BJ (cell line): ENCODE measurements at regions not wholly inside any gene's neighbourhood (a gene's known extent, or its start where the extent isn't known, plus 50 kb on each side); places are given as distances from the start of the nearest gene placed in this dataset.

Source experiments
- CTCF ChIA-PET: fragments of 350-600 bp; formaldehyde crosslinking; extraction: SDS; loops from one replicate; lab custom pipeline; 2021; ENCODE audit warnings: antibody characterized with exemption, inconsistent platforms; lab: Yijun Ruan, JAX
- POLR2A ChIA-PET: fragments of 300-600 bp; sonication (Branson Sonifier 250); formaldehyde crosslinking; extraction: SDS; loops from one replicate; lab custom pipeline; 2021; ENCODE audit warnings: antibody characterized with exemption; lab: Charles Lee
- DNase-seq: peaks from one replicate; pipeline ENCODE4 v3.0.0-alpha.2; 2011; ENCODE audit warnings: low read depth
- H3K27me3 ChIP-seq: 2 replicates; pipeline ENCODE4 v1.6.0; 2011; ENCODE audit warnings: low read length; ENCODE audit not compliant: control insufficient read depth, insufficient read depth
- H3K36me3 ChIP-seq: 2 replicates; pipeline ENCODE4 v1.5.1; 2011; ENCODE audit warnings: low read length; ENCODE audit not compliant: control insufficient read depth, insufficient read depth
- H3K4me3 ChIP-seq: 2 replicates; pipeline ENCODE4 v1.5.1; 2011; ENCODE audit warnings: low read depth, mild to moderate bottlenecking, control low read depth, low read length
- TF ChIP-seq, protein P1 (sequence below): IDR thresholded peaks from 2 replicates; pipeline ENCODE4 v1.5.1; 2011; ENCODE audit warnings: low read depth, mild to moderate bottlenecking, control low read depth, inconsistent platforms, low read length, moderate library complexity; ENCODE audit not compliant: insufficient read depth

- TF ChIP-seq, protein P1, sequence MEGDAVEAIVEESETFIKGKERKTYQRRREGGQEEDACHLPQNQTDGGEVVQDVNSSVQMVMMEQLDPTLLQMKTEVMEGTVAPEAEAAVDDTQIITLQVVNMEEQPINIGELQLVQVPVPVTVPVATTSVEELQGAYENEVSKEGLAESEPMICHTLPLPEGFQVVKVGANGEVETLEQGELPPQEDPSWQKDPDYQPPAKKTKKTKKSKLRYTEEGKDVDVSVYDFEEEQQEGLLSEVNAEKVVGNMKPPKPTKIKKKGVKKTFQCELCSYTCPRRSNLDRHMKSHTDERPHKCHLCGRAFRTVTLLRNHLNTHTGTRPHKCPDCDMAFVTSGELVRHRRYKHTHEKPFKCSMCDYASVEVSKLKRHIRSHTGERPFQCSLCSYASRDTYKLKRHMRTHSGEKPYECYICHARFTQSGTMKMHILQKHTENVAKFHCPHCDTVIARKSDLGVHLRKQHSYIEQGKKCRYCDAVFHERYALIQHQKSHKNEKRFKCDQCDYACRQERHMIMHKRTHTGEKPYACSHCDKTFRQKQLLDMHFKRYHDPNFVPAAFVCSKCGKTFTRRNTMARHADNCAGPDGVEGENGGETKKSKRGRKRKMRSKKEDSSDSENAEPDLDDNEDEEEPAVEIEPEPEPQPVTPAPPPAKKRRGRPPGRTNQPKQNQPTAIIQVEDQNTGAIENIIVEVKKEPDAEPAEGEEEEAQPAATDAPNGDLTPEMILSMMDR: no peak
Measured at GRCh38 chr5:105821800-105822199, 1848.9 kb downstream of the EFNA5 start.

GRCh38 chr5:105817914-105818313 lies 1852.8 kb downstream of the EFNA5 start:
- no peak overlapping the region for H3K4me3 ChIP-seq
- no peaks in the 10 kb centered on the region for H3K36me3 ChIP-seq
- TF ChIP-seq, protein P1: no peak
- no peaks in the 10 kb centered on the region for H3K27me3 ChIP-seq
- DNase-seq: no peak
- ChIA-PET CTCF (no interaction called here), POLR2A (no interaction called here)

More at GRCh38 chr5:105821800-105822199, 1848.9 kb downstream of the EFNA5 start:
- CTCF ChIA-PET: no interaction called here
- Histone ChIP-seq H3K4me3 (no peak overlapping the region), H3K27me3 (no peaks in the 10 kb centered on the region), H3K36me3 (no peaks in the 10 kb centered on the region)
- POLR2A ChIA-PET: no interaction called here
- no peak for DNase-seq

DNA sequence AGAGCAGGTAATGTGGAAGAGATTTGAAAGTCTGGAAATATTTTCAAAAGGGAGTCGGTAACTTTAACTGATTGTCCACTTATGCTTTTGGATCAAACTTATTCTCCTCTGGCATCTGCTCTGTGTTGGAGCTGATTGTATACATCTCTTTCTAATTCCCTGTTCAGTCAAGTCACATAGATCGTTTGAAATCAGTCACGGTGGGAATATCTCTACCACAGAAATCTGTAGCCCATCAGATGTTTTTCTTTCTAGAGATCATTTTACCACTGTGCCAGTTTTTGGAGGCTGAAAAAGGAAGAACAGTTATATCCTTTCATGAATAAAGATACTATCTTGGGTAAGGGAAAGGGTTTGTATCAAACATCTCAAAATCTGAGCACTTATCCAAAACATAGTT lies 1853.3 kb downstream of the EFNA5 start:
- ChIA-PET POLR2A (no interaction called here), CTCF (no interaction called here)
- Histone ChIP-seq H3K4me3 (no peak overlapping the region), H3K27me3 (no peaks in the 10 kb centered on the region), H3K36me3 (no peaks in the 10 kb centered on the region)
- TF ChIP-seq, protein P1: no peak
- DNase-seq: no peak

DNA sequence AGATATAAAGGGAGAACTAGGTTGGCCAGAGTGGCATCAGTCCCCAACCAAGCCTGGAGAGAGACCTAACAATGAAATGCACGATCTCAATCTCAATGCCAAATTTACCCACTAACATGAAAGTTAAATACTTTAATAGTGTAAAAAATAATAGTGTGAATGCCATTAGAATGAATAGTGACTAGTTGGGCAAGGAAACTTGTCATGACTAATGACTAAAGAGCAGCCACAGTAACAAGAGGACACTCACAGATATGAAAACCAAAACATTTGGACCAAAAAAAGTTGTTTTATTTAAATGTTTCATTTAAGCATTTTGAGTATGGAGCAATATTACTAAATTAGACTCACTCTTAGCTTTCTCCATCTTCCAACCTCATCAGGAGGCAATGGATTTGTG lies 1853.8 kb downstream of the EFNA5 start:
- Histone ChIP-seq H3K36me3 (no peaks in the 10 kb centered on the region), H3K27me3 (no peaks in the 10 kb centered on the region), H3K4me3 (no peak overlapping the region)
- TF ChIP-seq, protein P1: no peak
- DNase-seq: no peak
- POLR2A ChIA-PET: no interaction called here
- CTCF ChIA-PET: no interaction called here

DNA sequence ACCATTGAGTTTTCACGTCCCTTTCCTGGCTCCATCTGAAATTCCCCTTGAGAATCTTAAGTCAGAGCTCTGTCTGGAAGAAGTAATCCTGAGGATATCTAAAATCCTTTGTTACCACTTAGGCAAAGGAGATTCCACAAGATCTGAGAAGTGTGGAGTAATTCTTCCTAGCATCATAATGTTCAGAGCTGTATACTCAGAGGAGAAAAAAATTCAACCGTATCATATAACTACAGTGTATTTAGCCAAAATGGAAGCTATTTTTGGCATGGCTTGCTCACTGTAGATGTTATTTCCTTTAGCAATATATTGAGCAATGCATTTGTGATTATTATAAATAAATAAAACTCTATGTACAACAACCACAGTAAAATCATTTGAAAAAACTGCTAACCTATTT lies 1858.4 kb downstream of the EFNA5 start:
- TF ChIP-seq, protein P1: no peak
- Histone ChIP-seq H3K27me3 (no peaks in the 10 kb centered on the region), H3K4me3 (no peak overlapping the region), H3K36me3 (no peaks in the 10 kb centered on the region)
- DNase-seq: no peak
- ChIA-PET CTCF (no interaction called here), POLR2A (no interaction called here)
